NCI-H748 treated with DMSO at 0.1 percent for 48 hours (cell line): ENCODE measurements at regions not wholly inside any gene's neighbourhood (a gene's known extent, or its start where the extent isn't known, plus 50 kb on each side); places are given as distances from the start of the nearest gene placed in this dataset.
"Not testable (repeated sequence)": the region's sequence is repeated elsewhere in the genome, so short reads cannot be mapped to it uniquely, and the experiment has no call there.

Source experiments
- DNase-seq: peaks from one replicate; lab custom pipeline; 2025; lab: John Stamatoyannopoulos, UW

DNA sequence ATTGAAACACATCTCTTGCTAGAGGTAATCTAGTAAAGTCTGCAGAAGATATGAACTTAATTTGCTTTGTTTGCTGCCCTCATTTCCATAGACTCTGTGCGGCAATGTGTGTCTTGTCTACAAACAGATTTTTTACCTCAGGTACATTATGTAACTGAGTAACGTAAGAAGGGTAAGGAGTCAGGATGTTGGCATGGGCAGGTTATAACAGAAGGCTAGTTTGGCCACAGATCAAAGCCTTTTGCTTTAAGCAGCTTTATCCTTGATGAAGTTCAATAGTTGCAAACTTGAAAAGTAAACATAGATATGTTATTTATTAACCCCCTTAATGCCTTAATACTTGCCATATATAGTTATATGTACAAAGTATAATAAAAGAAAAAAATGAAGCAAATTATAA is 391.6 kb upstream of the FKBP1C start:
- no peak for DNase-seq

DNA sequence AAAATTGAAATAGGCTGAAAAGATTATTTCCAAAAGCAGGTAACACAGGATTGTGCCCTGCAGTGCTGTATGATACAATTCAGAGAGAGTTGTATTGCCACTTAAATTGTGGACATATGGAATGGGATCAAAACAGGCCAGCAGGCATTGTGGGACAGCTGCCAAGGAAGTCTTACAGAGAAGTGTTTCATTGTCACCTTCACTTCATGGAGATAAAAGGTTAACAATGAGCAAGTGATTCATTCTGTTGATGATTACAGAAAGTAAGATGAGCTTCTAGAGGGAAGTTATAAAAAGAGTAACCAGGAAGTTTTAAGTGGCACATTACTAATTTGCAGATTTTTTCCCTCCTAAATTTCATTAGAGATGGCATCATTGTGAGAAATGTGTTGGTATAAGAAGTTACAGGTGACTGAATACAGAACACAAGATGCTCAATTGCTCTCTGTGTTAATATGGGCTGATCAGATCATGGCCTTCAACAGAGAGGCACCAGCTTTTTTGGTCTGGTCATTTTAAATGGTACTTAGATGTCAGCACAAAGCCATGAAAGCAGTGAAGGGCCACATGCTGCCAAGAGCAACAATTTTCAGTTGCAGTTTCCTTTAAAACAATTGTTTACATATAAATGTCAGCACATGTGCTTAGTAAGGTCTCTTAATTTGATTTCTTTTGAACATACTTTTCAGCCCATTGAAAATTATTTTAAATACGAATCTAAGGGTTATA is 402.5 kb upstream of the FKBP1C start:
- DNase-seq = peak; percentile 94

DNA sequence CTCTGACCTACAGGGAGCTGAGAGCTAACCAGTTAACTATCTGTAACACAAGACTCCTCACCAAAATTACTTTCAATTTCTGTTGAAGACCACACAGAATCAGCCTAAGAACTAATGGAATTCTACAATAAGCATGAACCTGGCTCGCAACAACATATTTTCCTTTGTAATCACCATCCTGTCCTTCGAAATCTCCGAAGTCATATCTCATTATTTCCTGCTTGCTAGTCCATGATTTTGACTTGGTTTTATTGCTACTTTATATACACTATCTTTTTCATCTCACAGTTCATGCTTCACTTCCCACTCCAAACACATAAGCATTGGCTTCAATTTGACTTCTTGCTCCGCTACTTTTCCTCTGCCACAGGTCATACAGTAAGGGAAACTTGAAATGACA is 405.8 kb upstream of the FKBP1C start:
- DNase-seq = no peak

DNA sequence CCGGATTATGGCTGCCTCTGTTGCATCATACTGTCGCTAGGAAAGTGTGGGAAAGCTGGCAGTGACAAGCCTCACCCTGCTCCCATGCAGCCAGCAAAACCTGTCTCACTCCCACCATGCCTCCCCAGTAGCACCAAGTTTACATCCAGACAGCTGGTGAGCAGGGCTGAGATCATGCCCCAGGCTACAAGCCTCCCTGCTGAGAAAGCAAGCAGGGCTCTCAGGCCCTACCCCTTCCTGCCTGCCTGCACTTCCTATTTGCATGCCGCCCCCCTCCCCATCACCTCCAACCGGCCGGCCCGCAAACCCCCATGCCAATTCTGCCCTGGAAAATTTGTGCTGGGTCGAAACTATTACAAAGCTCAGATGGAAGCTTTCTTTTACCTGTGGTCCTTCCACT is 408.2 kb upstream of the FKBP1C start:
- peak; percentile 34 for DNase-seq

DNA sequence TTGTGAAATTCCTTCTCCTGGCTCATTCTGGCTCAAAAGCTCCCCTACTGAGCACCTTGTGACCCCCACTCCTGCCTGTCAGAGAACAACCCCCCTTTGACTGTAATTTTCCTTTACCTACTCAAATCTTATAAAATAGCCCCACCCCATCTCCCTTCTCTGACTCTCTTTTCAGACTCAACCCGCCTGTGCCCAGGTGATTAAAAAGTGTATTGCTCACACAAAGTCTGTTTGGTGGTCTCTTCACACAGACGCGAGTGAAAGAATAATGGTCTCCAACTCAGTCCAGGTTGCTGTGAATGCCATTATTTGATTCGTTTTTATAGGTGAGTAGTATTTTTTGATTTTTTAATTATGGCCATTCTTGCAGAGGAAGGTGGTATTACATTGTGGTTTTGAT is 414.1 kb upstream of the FKBP1C start:
- DNase-seq = no peak

DNA sequence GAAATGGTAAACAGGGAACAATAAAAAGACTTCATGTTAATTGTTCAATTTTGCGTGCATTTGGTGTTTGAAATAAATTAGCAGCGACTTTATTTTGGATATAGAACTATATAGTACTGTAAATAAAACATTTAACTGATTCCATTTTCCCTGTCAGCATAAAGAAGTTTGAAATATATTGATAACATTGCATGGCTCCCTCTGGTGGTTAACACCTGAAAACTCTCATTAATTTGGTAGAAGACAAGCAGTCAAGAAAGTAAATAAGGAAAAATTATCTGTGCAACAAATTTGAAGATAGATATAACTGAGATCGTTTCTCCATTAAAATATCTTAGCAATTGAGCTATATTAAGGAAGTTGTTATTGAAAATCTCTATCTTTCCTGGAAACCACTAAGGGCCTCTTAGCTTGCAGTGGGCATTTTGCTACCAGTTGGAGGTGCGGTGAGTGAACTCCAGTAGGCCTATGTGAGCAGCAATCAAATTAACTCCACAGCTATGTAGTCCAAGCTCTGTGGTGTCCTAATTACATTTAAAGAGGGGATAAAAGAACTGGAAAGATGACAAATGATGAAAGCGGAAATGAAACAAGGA is 435.7 kb upstream of the FKBP1C start:
- peak; percentile 63 for DNase-seq

DNA sequence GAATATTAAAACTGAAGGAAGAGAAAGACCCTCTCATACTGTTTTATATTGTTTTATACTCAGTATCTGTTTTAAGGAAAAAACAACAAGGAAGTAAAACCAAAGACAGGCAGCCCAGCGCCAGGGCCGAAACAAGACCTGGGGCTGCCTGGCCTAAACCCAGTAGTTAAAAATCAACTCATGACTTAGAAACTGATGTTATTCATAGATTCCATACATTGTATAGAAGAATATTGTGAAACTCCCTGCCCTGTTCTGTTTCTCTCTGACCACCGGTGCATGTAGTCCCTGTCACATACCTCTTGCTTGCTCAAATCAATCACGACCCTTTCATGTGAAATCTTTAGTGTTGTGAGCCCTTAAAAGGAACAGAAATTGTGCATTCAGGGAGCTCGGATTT is 445.1 kb upstream of the FKBP1C start:
- not testable (repeated sequence) for DNase-seq

DNA sequence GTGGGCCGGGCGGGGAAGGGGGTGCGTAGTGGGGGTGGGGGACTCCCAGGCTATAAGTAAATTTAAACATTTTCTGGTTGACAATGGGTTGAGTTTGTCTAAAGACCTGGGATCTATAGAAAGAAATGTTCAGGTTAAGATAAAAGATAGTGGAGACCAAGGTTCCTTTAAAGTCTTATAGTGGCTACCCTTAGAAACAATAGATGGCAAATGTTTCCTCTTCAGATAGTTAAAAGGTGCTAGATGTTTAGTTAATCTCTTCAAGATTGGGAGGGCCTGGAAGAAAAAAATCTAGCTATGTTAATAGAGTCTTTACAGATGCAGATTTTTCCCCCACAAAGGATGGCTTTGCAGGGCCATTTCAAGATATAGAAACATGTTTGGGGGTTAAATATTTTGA is 446.4 kb upstream of the FKBP1C start:
- no peak for DNase-seq

DNA sequence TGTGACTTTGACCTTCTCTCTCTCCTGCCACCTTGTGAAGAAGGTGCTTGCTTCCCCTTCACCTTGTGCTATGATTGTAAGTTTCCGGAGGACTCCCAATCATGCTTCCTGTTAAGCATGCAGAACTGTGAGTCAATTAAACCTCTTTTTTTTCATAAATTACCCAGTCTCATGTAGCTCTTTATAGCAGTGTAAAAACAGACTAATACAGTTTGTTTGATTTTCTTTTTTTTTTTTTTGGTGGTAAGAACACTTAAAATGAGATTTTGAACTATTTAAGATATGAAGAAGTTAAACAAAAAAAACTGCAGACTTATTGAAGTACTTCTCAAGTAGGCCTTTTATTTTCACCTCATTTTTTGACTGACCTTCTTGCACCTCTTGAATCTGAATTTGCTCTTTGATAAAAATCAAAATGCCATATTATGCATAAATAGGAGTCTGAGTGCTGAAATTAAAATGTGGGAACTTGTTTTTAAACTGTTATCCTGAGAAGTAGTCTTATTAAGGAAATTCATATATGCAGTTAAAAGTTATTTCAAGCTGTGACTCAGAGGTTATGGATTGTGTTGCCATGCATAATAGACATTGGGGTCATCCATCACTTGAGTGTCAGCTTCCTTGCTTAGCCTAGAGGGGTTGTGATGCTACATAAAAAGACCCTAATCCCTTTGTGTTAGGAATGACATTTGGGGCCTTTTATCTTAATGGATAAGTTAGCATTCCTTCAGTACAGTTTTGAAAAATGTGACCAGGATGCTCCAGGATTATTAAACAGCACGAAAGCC is 447.9 kb upstream of the FKBP1C start:
- DNase-seq = no peak

DNA sequence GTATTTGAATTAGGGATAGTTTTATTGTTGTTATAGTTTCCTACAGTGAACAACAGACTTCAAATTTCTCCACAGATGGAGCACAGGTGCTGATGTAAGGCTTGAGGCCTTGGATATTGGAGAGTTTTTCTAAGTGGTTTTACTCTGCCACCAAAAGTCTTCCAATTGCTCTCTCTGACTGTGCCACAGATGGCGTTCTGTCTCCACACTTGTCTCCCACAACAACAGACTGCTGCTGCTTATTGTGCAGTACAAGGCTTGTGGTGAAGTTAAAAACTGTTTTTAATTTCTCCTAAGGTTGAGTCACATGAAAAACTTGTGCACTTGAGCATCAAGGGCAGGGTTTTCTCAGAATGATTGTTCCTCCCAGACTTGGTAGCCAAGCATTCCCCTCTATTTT is 460.9 kb upstream of the KHDRBS2 start:
- no peak for DNase-seq

DNA sequence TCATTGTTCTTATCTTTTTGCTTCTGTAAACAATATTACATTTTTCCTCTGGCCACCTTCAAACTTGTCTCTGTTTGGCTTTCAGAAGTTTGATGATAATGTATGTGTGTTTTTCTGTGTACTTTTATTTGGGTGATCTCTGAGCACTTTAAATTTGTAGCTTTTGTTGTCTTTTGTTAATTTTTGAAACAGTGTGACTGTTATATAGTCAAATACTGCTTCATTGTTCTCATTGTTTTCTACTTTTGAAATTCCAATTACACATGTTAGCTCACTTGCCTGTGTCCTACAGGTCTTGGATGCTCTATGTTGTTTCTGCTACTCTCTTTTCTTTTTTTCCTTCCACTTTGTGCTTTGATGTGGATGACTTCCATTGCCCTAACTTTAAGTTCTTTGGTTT is 460.1 kb upstream of the KHDRBS2 start:
- no peak for DNase-seq

DNA sequence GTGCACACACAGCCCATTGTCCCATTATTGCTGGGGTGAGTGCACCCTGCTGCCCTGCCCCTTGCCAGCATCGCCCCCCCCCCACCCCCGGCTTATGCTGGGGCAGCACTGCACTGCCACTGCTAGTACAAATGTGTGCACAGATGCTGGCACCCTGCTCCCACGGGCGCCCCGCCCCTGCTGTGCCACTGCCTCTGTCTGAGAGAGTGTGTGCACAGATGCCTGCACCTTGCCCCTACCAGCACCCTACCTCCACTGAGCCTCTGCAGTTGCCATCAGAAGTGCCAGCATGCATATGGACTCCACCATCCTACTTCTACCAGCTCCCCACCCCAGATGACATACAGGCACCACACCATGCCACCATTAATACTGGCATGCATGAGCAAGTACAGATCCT is 454.6 kb upstream of the KHDRBS2 start:
- DNase-seq = no peak

DNA sequence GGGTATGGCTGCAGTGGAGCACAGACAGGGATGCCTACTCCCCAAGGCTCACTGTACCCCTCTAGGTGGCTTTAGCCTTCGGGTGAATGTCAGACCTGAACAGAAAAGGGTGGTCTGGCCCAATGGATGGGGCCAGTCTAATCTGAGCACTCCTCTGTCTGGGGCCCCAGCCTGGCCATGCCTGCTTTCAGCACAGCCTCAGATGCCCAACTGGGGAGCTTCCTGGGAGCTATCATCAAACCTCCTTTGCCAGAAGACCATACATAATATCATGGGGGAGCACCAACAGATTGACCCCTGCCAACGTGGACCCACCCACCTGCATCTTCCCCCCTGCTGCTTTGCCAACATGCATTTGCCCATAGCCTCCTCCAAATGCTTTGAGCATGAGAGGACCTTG is 454.1 kb upstream of the KHDRBS2 start:
- DNase-seq = no peak

DNA sequence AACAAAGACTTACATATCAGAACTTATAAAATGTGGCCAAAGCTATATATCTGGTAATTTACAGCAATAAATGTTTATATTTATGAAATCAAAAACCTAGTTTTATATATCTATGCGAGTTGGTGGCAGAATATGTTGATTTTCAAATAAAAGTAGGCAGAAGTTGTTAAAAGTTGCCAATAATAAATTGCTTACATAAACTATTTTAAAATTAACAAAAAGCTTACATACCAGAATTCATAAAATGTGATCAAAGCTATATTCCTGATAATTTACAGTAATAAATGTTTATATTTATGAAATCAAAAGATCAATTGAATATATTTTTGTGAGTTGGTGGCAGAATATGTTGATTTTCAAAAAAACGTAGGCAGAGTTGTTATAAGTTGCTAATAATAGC is 451.8 kb upstream of the KHDRBS2 start:
- no peak for DNase-seq

DNA sequence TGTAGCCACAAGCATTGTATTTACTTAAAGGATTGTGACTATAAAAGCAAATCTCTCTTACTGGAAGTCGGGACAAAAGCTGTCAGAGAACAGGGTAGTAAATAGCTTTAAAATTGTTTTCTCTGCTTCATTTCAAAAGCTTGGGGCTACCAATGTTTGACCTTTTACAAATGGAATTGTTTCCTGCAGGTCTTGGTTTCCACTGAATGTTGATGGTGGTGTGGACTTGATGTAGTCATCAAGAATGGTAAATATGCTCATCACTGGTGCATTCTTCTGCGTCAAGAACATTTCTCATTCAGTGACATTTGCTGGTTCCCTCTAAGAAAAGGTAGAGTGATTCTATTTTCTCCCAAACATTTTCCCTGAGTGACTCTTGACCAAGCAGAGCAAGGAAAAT is 435.4 kb upstream of the KHDRBS2 start:
- no peak for DNase-seq

DNA sequence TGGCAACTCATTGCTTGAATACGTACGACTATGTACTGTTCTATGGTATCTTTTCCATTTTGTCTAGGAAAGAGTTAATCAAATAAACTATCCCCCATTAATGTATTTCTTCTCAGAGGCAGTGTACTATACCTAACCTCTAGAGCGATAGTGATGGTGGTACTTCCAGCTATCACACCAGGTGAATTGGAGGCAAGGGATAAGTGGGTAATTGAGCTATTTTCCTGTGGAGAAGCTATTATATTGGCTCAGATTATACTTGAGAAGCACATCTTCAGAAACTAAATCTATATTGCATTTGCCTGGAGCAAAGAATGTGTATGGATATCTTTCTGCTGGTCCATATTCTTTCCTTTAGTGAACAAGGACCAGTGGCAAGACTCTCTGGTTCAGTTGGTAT is 430.7 kb upstream of the KHDRBS2 start:
- DNase-seq = peak; percentile 11

DNA sequence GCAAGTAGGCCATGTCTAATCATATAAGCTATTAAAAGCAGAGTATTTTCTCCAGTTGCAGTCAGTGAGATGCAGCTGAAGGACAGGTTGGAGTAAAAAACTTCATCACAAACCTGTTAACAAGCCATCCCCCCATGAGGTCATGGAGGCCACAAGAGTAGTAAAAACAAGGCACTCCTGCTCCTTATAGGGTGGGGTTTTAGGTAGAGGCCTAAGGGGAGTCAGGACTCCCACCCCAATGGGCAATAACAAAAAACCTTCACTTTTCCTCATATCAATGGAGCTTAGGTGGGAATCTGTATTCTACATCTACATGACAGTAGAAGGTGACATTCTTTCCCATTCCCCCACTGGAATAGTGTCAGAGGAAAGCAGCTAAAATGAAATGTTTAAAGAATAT is 428.1 kb upstream of the KHDRBS2 start:
- DNase-seq = no peak

DNA sequence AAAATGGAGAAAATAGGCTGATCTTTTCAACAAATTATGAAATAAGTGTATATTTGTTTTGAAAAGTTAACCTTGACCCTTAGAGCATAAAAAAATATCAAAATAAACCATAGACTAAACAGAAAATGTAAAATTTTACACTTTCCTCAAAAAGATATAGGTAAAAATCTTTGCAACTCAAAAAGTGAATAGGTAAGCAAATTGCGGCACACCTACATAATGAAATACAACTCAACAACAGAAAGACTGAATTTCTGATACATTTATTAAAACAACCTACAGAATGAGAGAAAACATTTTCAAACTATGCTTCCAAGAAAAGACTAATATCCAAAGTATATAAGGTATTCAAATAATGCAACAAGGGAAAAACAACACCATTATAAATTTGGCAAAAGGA is 425.7 kb upstream of the KHDRBS2 start:
- no peak for DNase-seq

DNA sequence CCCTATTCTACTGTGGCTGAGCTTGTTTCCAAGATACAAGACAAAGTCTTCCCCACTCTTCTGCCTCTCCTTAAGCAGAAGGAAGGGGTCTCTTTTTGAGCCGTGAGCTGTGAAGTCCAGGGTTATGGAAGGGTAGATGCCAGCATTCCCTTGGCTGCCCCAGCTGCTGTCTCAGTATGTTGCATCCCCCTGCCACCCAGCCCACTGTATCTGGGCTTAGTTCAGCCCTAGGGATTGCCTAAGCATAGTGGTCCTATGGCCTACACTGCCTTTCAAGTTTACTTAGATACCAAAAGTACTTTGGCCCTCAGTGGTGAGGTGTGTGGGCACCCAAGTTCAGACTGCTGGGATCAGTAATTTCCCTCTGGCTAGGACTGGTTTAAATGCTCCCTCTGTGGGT is 421.9 kb upstream of the KHDRBS2 start:
- DNase-seq = no peak

DNA sequence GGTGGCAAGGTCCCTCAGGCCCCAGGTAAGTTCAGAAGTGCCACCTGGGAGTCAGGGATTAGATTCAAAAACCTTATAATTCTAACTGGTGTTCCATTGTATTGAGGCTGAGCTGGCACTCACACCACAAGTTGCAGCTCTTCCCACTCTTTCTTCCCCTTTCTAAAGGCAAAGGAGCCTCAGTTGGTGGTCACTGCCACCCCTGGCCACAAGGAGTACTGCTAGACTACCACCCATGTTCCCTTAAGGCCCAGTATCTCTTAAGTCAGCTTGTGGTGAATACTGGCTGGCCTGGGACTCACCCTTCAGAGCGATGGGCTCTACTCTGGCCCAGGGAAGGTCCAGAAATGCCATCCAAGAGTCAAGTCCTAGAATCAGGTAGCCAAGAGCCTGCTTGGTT is 421.1 kb upstream of the KHDRBS2 start:
- DNase-seq = no peak

DNA sequence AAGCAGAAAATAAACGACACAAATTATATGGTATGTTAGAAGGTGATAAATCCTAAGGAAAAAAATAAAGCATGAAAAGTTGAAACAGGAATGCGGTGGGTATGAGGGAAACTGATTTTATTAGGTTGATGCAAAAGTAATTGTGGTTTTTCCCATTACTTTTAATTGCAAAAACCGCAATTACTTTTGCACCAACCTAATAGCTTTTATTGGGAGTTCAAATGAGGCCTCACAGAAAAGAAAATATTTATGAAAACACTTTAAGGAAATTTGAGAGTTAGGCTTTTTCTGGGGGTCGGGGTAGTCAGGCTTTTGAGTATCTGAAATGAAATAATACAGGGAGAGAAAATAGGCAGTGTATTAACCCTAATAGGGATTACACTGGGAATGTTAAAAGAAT is 397.0 kb upstream of the KHDRBS2 start:
- DNase-seq = no peak

DNA sequence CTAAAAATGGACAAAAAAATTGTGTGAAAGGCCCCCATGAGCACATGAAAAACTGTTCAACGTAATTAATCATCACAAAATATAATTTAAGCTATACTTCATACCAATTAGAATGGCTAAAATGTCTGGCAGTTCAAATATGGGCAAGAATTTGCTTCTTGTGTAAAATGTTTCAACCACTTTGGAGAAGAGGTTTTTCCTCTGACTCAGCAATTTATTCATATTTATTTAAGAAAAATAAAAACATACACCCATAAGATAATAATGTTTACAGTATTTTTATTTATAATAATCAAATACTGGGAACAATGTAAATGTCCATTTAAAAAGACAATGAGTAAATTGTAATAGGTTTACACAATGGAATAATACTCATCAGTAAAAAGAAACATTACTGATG is 395.1 kb upstream of the KHDRBS2 start:
- no peak for DNase-seq

DNA sequence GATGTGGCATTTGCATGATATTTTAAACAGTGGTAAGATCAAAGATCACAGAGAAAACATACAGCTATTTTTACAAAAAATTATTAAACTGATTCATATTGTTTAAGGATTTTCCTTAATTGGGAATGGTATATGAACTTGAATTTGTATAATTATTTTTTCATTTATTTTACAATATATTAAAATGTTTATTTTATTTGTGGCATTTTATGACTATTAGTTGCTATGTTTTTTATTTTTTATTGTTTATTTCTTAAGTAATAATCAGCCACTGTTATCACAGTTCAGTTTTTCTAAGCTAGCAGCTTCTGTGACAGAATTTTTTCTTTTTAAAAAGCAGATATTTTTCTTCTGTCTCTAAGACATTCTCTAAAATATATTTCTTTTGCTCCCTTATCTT is 387.0 kb upstream of the KHDRBS2 start:
- no peak for DNase-seq
